HepG2 (cell line): ENCODE measurements at regions not wholly inside any gene's neighbourhood (a gene's known extent, or its start where the extent isn't known, plus 50 kb on each side); places are given as distances from the start of the nearest gene placed in this dataset.

Experiments
- ATAC-seq: fragments of 200-7000 bp; cut with Tn5 transposase; 3 replicates; pipeline ENCODE4 v1.9.1; 2020; ENCODE audit warnings: mild to moderate bottlenecking, moderate library complexity
- BruUV-seq: library from RNA; stranded (reverse); fragments of 400-500 nt; replicated peaks from 2 replicates; lab custom pipeline; 2021; lab: Mats Ljungman, UMichigan
- CTCF ChIA-PET: fragments of 300-600 bp; formaldehyde crosslinking; extraction: SDS; loops from one replicate; lab custom pipeline; 2021; ENCODE audit warnings: low total read pairs, inconsistent platforms, low intra/inter-chr PET ratio; lab: Yijun Ruan, JAX
- POLR2A ChIA-PET: fragments of 350-600 bp; sonication (Branson Sonifier 250); formaldehyde crosslinking; loops from one replicate; lab custom pipeline; 2020; ENCODE audit warnings: antibody characterized with exemption, inconsistent platforms; lab: Yijun Ruan, JAX
- DNase-seq: peaks from one replicate; pipeline ENCODE4 v3.0.0-alpha.2; 2015; ENCODE audit warnings: low spot score
- FAIRE-seq: peaks from 3 replicates; lab custom pipeline; 2011; peaks lifted over from hg19 to GRCh38; lab: Jason Lieb, UNC
- H2AFZ ChIP-seq: one replicate; pipeline ENCODE4 v1.6.1; 2011; ENCODE audit warnings: low read length, inconsistent platforms
- H3K27ac ChIP-seq: fragments of 300-600 bp; 3 replicates; pipeline ENCODE4 v1.8.0; 2011; ENCODE audit warnings: mixed run types, mild to moderate bottlenecking, mixed read lengths, low read length, inconsistent platforms; ENCODE audit not compliant: insufficient read depth; ENCODE audit errors: extremely low read length
- H3K27me3 ChIP-seq, 2 experiments: fragments of 200-600 bp in 1 of 2; 2 replicates in 1 of 2; 3 replicates in 1 of 2; pipeline versions ENCODE4 v1.6.0 to v1.8.0; 2011; ENCODE audit warnings: low read length in 2 of 2, mild to moderate bottlenecking in 2 of 2, moderate library complexity in 2 of 2, inconsistent platforms in 1 of 2; ENCODE audit not compliant: insufficient read depth in 2 of 2, control insufficient read depth in 1 of 2
- H3K36me3 ChIP-seq, 2 experiments: fragments of 200-600 bp in 1 of 2; replicated peaks in 1 of 2; 2 replicates in 1 of 2; 3 replicates in 1 of 2; pipeline versions ENCODE4 v1.5.1 to v1.8.0; 2011; ENCODE audit warnings: low read length in 2 of 2, inconsistent platforms in 1 of 2; ENCODE audit not compliant: insufficient read depth in 2 of 2, control insufficient read depth in 1 of 2
- H3K4me1 ChIP-seq: 2 replicates; pipeline ENCODE4 v1.5.1; 2012; ENCODE audit warnings: low read length, inconsistent platforms; ENCODE audit not compliant: insufficient read depth
- H3K4me2 ChIP-seq: 2 replicates; pipeline ENCODE4 v1.6.0; 2011; ENCODE audit warnings: low read depth, low read length, inconsistent platforms
- H3K4me3 ChIP-seq, 3 experiments: fragments of 200-600 bp in 1 of 3; sonication (generic), shearing (Covaris generic) in 1 of 3; replicated peaks in 1 of 3; 2 replicates each; pipeline ENCODE4 v1.5.1; 2011 to 2016; ENCODE audit warnings: low read length in 3 of 3, inconsistent platforms in 2 of 3, low read depth in 2 of 3, mild to moderate bottlenecking in 2 of 3, control low read depth in 1 of 3, mixed read lengths in 1 of 3; ENCODE audit not compliant: insufficient read depth in 1 of 3
- H3K79me2 ChIP-seq: one replicate; pipeline ENCODE4 v1.6.1; 2011; ENCODE audit warnings: low read length, inconsistent platforms; ENCODE audit not compliant: insufficient read depth
- H3K9ac ChIP-seq: 2 replicates; pipeline ENCODE4 v1.6.0; 2011; ENCODE audit warnings: mild to moderate bottlenecking, low read depth, low read length, inconsistent platforms; ENCODE audit not compliant: insufficient read depth
- H3K9me3 ChIP-seq: 2 replicates; pipeline ENCODE4 v1.5.1; 2012; ENCODE audit warnings: mild to moderate bottlenecking, low read length
- H4K20me1 ChIP-seq: 2 replicates; pipeline ENCODE4 v1.6.0; 2011; ENCODE audit warnings: inconsistent platforms, mild to moderate bottlenecking, low read length, moderate library complexity; ENCODE audit not compliant: insufficient read depth
- AKAP8 ChIP-seq: sonication (generic); formaldehyde crosslinking; IDR thresholded peaks from 2 replicates; pipeline ENCODE4 v1.5.1; 2020; ENCODE audit warnings: mild to moderate bottlenecking, missing genetic modification reagents
- HNF1A ChIP-seq, 2 experiments: sonication (generic) in 1 of 2; formaldehyde crosslinking in 1 of 2; IDR thresholded peaks; 2 replicates each; pipeline versions ENCODE4 v1.4.0 to v1.6.1; 2016 to 2020; ENCODE audit warnings: borderline replicate concordance in 1 of 2, low read depth in 1 of 2, mild to moderate bottlenecking in 1 of 2, missing genetic modification reagents in 1 of 2
- KDM4B ChIP-seq: sonication (generic); formaldehyde crosslinking; IDR thresholded peaks from 2 replicates; pipeline ENCODE4 v1.4.0; 2020; ENCODE audit warnings: missing genetic modification reagents
- MAZ ChIP-seq, 2 experiments: sonication (generic) in 1 of 2; formaldehyde crosslinking in 1 of 2; IDR thresholded peaks; 2 replicates each; pipeline versions ENCODE4 v1.5.0 to v1.6.1; 2012 to 2020; ENCODE audit warnings: low read depth in 2 of 2, mild to moderate bottlenecking in 2 of 2, borderline replicate concordance in 1 of 2, improper control_type of control experiment in 1 of 2, low read length in 1 of 2, missing genetic modification reagents in 1 of 2, moderate library complexity in 1 of 2
- NCOA2 ChIP-seq: sonication (generic); formaldehyde crosslinking; IDR thresholded peaks from 2 replicates; pipeline ENCODE4 v1.8.0; 2022; ENCODE audit warnings: inconsistent platforms
- NFE2L1 ChIP-seq: sonication (generic); formaldehyde crosslinking; IDR thresholded peaks from 2 replicates; pipeline ENCODE4 v1.4.0; 2020; ENCODE audit warnings: missing genetic modification reagents, mild to moderate bottlenecking, borderline replicate concordance
- RBAK ChIP-seq: sonication (generic); formaldehyde crosslinking; IDR thresholded peaks from 2 replicates; pipeline ENCODE4 v1.5.1; 2020; ENCODE audit warnings: mild to moderate bottlenecking, missing genetic modification reagents
- SMC3 ChIP-seq: IDR thresholded peaks from 2 replicates; pipeline ENCODE4 v1.6.1; 2011; ENCODE audit warnings: low read length, improper control_type of control experiment
- THAP11 ChIP-seq: IDR thresholded peaks from 2 replicates; pipeline ENCODE4 v1.6.1; 2016; ENCODE audit warnings: missing biosample characterization, missing genetic modification reagents
- ZC3H13 ChIP-seq: sonication (generic); formaldehyde crosslinking; IDR thresholded peaks from 2 replicates; pipeline ENCODE4 v1.8.1; 2023; ENCODE audit warnings: mild to moderate bottlenecking, missing genetic modification reagents, moderate library complexity
- ZNF704 ChIP-seq: sonication (generic); formaldehyde crosslinking; IDR thresholded peaks from 2 replicates; pipeline ENCODE4 v1.8.1; 2023; ENCODE audit warnings: mild to moderate bottlenecking, inconsistent platforms, moderate library complexity, missing genetic modification reagents, borderline replicate concordance
- WGBS: methylation state at CpG from one replicate; pipeline ENCODE4 v1.1.6; 2017; ENCODE audit warnings: low lambda C conversion rate; 5-methylcytosine and 5-hydroxymethylcytosine counted together
- in situ Hi-C: cut with HindIII; loops from 2 replicates; pipeline ENCODE4 v1.10.0; 2017; ENCODE audit warnings: low pct_unique_long_range_greater_than_20kb; ENCODE audit not compliant: extremely low pct_ligation_motif_present
- intact Hi-C: fragments of 100-400 bp; cut with micrococcal nuclease; formaldehyde crosslinking; loops from one replicate; pipeline ENCODE4 v1.10.0; 2022; ENCODE audit not compliant: unreplicated experiment

- 11% methylated on average over 5 of the region's 6 CpGs for WGBS
- BruUV-seq, result no TSS peak
- Histone ChIP-seq H3K9ac (no peak overlapping the region), H3K9me3 (no peaks in the 10 kb centered on the region), H3K27ac (no peak overlapping the region), H3K36me3 (no peaks in the 10 kb centered on the region), H3K27me3 (peaks cover 0 to 8% of the 10 kb centered on the region in 2 experiments; a peak in 2 of 5 replicates), H3K4me1 (no peaks in the 10 kb centered on the region), H4K20me1 (no peaks in the 10 kb centered on the region), H3K4me2 (no peak overlapping the region), H3K79me2 (no peaks in the 10 kb centered on the region), H3K4me3 (no peak overlapping the region), H2AFZ (no peak overlapping the region)
- CTCF ChIA-PET, result no interaction called here
- DNase-seq (no peak), FAIRE-seq (no peak), ATAC-seq (no peak)
- TF ChIP-seq SMC3, result no peak
- no peak for TF ChIP-seq ZC3H13 (CRISPR knock-in tag)
- no peak for TF ChIP-seq AKAP8 (CRISPR knock-in tag)
- TF ChIP-seq MAZ (IDR thresholded peaks at IDR 0.05; ENCODE audit: borderline replicate concordance, low read depth, low read length), result no peak
- TF ChIP-seq MAZ (CRISPR knock-in tag; IDR thresholded peaks at IDR 0.05; ENCODE audit: low read depth), result no peak
- no peak for TF ChIP-seq HNF1A (IDR thresholded peaks at IDR 0.05; ENCODE audit: low read depth)
- no peak for TF ChIP-seq HNF1A (CRISPR knock-in tag; IDR thresholded peaks at IDR 0.05; ENCODE audit: borderline replicate concordance)
- no peak for TF ChIP-seq NFE2L1 (CRISPR knock-in tag)
- TF ChIP-seq RBAK (CRISPR knock-in tag), result no peak
- TF ChIP-seq ZNF704, result no peak
- TF ChIP-seq THAP11 (CRISPR knock-in tag), result no peak
- no peak for TF ChIP-seq KDM4B (CRISPR knock-in tag)
- no peak for TF ChIP-seq NCOA2 (CRISPR knock-in tag)
- in situ Hi-C loops, result loop anchor here (25.0 kb wide), 1 partner anchor 999 kb away; no protein-coding TSS in a partner anchor
- POLR2A ChIA-PET, result no interaction called here
- intact Hi-C loops, result no loop called here
Measured at GRCh38 chr2:126761256-126761980, 105.5 kb downstream of the GYPC start.
